ENCODE measurements at regions not wholly inside any gene's neighbourhood (a gene's known extent, or its start where the extent isn't known, plus 50 kb on each side); places are given as distances from the start of the nearest gene placed in this dataset.

GRCh38 chr1:166552706-166553105 lies 286.6 kb upstream of the POGK start:
- H3K4me3 ChIP-seq (ENCODE audit: low read depth, low read length) = no peak overlapping the region
- TF ChIP-seq CTCF (IDR thresholded peaks at IDR 0.05; ENCODE audit: insufficient read depth, low read length) = no peak
- no peak for DNase-seq (ENCODE audit: low read depth)

GRCh38 chr1:166570954-166571353 lies 268.3 kb upstream of the POGK start:
- TF ChIP-seq CTCF (IDR thresholded peaks at IDR 0.05; ENCODE audit: insufficient read depth, low read length) = no peak
- DNase-seq (ENCODE audit: low read depth) = no peak

GRCh38 chr1:166573199-166573598 lies 266.1 kb upstream of the POGK start:
- no peak for DNase-seq (ENCODE audit: low read depth)
- no peak overlapping the region for H3K4me3 ChIP-seq (ENCODE audit: low read depth, low read length)
- TF ChIP-seq CTCF (IDR thresholded peaks at IDR 0.05; ENCODE audit: insufficient read depth, low read length) = no peak

More at GRCh38 chr1:166570954-166571353, 268.3 kb upstream of the POGK start:
- H3K4me3 ChIP-seq (ENCODE audit: low read depth, low read length) = no peak overlapping the region

GRCh38 chr1:166579557-166580501 lies 259.4 kb upstream of the POGK start:
- H3K4me3 ChIP-seq (ENCODE audit: low read depth, low read length) = no peak overlapping the region
- no peak for DNase-seq (ENCODE audit: low read depth)
- TF ChIP-seq CTCF (IDR thresholded peaks at IDR 0.05; ENCODE audit: insufficient read depth, low read length) = no peak

- TF ChIP-seq CTCF (IDR thresholded peaks at IDR 0.05; ENCODE audit: insufficient read depth, low read length) = no peak
- H3K4me3 ChIP-seq (ENCODE audit: low read depth, low read length) = no peak overlapping the region
- DNase-seq (ENCODE audit: low read depth) = no peak
Measured at GRCh38 chr1:166588741-166589140, 250.5 kb upstream of the POGK start.

GRCh38 chr1:166590161-166590560 lies 249.1 kb upstream of the POGK start:
- no peak for TF ChIP-seq CTCF (IDR thresholded peaks at IDR 0.05; ENCODE audit: insufficient read depth, low read length)
- H3K4me3 ChIP-seq (ENCODE audit: low read depth, low read length) = no peak overlapping the region

More at GRCh38 chr1:166590161-166590560, 249.1 kb upstream of the POGK start:
- DNase-seq (ENCODE audit: low read depth) = no peak

Data from fibroblast of the aortic adventitia (primary cell).